ENCODE measurements at regions not wholly inside any gene's neighbourhood (a gene's known extent, or its start where the extent isn't known, plus 50 kb on each side); places are given as distances from the start of the nearest gene placed in this dataset.

DNA sequence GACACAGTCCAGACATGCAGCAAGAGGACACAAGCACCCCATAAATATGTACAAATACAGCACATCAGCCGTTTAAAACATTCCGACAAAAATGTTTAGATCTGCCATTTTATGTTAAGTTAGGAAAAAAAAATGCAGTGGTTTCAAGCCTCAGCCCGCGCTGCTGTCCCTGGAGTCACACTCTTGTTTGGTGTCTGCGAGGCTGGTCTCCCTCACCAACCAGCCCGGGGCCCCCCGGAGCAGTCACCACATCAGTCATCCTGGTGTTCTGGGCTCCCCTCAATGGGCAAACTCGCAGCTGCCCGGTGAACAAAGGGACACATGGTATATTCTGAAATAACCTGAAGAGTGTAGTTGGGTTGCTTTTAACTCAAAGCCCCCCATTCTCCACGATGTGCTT, 1022.2 kb downstream of the BRD1 start:
- H3K36me3 ChIP-seq (ENCODE audit: control insufficient read depth, insufficient read depth, low read length), result no peaks in the 10 kb centered on the region
- no peak for DNase-seq (ENCODE audit: extremely low read depth, insufficient read length)
- H3K27me3 ChIP-seq (replicated peaks; ENCODE audit: control insufficient read depth, insufficient read depth, low read length), result no peaks in the 10 kb centered on the region
- no peak overlapping the region for H3K4me3 ChIP-seq (replicated peaks; ENCODE audit: low read depth, low read length)
- TF ChIP-seq, protein P1, sequence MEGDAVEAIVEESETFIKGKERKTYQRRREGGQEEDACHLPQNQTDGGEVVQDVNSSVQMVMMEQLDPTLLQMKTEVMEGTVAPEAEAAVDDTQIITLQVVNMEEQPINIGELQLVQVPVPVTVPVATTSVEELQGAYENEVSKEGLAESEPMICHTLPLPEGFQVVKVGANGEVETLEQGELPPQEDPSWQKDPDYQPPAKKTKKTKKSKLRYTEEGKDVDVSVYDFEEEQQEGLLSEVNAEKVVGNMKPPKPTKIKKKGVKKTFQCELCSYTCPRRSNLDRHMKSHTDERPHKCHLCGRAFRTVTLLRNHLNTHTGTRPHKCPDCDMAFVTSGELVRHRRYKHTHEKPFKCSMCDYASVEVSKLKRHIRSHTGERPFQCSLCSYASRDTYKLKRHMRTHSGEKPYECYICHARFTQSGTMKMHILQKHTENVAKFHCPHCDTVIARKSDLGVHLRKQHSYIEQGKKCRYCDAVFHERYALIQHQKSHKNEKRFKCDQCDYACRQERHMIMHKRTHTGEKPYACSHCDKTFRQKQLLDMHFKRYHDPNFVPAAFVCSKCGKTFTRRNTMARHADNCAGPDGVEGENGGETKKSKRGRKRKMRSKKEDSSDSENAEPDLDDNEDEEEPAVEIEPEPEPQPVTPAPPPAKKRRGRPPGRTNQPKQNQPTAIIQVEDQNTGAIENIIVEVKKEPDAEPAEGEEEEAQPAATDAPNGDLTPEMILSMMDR (IDR thresholded peaks at IDR 0.05; ENCODE audit: insufficient read depth, low read length, poor library complexity, severe bottlenecking), result no peak

DNA sequence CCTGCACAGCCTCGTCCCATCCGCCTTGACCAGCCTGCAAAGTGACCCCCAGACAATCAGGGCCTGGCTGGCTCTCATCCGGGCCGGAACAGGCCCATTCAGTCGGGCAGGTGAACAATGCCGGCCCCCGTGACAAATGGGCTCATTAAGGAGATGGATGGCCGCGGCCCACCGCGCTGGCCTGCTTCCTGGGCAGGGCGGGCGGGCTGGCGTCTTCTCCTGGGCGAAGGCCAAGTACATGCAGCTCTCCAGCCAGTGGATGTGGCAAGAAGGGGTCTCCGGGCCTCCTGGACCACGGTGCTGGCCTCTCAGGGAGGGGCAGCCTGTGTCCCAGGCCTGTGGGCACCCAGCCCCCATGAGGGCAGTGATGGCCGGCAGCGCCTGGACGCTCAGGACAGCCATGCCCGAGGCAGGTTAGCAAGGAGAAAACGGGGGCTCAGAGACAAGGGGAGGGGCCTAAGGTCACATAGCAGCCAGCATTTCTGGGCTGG, 1022.8 kb downstream of the BRD1 start:
- no peak for DNase-seq (ENCODE audit: extremely low read depth, insufficient read length)
- no peaks in the 10 kb centered on the region for H3K27me3 ChIP-seq (replicated peaks; ENCODE audit: control insufficient read depth, insufficient read depth, low read length)
- no peak overlapping the region for H3K4me3 ChIP-seq (replicated peaks; ENCODE audit: low read depth, low read length)
- H3K36me3 ChIP-seq (ENCODE audit: control insufficient read depth, insufficient read depth, low read length), result no peaks in the 10 kb centered on the region
- TF ChIP-seq, protein P1 (IDR thresholded peaks at IDR 0.05; ENCODE audit: insufficient read depth, low read length, poor library complexity, severe bottlenecking), result no peak

DNA sequence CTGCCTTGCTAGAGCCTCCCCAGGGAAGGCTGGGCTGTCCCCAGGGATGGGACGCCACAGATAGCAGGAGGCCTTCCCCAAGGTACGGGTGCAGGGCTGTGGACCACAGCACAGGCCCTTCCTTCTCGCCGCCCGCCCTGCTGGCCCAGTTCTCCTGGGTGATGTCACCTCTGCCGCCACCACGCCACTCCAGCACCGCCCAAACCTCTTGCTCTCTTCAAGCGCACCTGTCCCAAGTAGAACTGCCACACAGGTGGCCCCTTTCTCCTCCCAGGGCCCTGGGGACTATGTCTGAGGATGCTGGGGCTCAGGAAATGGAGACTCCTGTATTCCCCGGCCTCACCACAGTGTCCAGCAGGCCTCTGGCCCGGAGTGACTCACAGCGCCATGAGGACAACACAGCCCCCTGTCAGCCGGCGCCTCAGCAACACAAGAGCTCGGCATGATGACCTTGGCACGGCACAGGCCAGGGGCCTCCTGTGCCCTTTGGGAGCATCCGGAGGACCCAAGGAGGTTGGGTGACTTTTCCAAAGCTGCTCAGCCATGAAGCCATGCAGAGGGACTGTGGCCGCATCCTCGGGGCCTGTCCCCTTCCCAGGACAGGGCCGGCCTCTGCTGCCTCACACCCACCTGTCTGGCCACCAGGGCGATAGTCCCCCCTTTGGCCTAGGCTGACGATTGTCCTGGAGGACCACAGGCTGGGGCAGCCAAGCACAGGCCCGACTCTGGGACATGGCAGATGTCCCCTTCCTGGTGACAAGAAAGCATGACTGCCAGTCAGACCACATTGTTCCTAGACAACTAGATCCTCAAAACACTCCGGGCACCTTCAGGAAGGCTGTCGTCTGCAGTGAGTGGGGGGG, 1023.5 kb downstream of the BRD1 start:
- H3K4me3 ChIP-seq (replicated peaks; ENCODE audit: low read depth, low read length), result no peak overlapping the region
- TF ChIP-seq, protein P1 (IDR thresholded peaks at IDR 0.05; ENCODE audit: insufficient read depth, low read length, poor library complexity, severe bottlenecking), result no peak
- H3K36me3 ChIP-seq (ENCODE audit: control insufficient read depth, insufficient read depth, low read length), result no peaks in the 10 kb centered on the region
- DNase-seq (ENCODE audit: extremely low read depth, insufficient read length), result no peak
- no peaks in the 10 kb centered on the region for H3K27me3 ChIP-seq (replicated peaks; ENCODE audit: control insufficient read depth, insufficient read depth, low read length)

DNA sequence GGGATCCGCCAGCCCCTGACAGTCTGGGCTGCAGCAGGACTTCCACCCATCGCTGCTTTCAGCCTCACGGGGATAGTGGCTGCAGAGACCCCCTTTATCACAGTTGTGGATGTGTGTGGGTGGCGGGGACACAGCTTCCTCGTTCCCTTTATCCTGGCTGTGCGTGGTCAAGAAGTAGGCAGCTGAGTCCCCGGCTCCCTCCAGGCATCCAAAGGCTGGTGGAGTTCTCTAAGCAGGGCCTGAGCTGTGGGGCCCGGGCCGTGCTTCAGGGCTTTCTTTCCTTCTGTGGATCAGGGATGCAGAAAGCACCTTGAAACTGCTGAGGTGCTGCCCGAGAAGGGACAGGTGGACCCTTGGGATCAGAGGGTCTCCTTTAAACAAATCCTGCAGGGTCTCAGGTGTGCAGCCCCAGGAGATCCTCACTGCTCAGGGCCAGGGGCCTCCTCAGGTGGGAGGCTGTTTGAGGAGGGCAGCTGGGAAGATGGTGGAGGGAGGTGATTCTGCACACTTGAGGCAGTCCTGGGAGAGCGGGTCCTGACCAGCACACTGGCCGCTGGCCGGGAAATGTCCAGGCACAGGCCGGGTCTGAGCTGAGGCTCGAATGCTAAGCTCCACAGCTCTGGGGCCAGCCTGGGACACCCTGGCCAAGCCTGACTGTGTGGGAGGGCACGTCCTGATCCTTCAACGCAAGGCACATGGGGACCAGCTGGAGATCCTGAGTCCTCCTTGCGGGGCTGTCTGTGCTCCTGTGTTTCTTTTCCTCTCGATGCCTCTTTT, 1024.3 kb downstream of the BRD1 start:
- TF ChIP-seq, protein P1 (IDR thresholded peaks at IDR 0.05; ENCODE audit: insufficient read depth, low read length, poor library complexity, severe bottlenecking), result no peak
- Histone ChIP-seq H3K27me3 (replicated peaks; ENCODE audit: control insufficient read depth, insufficient read depth, low read length) (no peaks in the 10 kb centered on the region), H3K36me3 (ENCODE audit: control insufficient read depth, insufficient read depth, low read length) (no peaks in the 10 kb centered on the region), H3K4me3 (replicated peaks; ENCODE audit: low read depth, low read length) (no peak overlapping the region)
- no peak for DNase-seq (ENCODE audit: extremely low read depth, insufficient read length)

DNA sequence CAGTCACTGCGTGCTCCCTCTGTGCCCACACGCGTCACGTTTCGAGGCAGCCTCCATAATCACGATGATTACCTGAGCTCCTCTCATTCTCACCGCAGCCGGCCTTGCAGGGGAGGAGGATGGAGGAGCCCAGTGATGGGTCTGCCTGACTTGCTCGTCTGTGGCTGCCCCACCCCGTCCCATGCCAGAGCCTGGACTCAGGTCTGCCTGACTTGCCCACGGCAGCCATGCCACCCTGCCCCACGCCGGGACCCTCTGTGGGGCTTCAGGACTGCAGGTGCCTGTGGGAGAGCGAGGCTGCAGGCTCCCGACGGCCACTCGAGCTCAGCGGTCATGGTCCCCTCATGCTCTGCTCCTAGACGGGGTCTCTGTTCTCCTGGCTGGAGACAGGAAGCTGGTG, 1025.1 kb downstream of the BRD1 start:
- Histone ChIP-seq H3K36me3 (ENCODE audit: control insufficient read depth, insufficient read depth, low read length) (no peaks in the 10 kb centered on the region), H3K4me3 (replicated peaks; ENCODE audit: low read depth, low read length) (no peak overlapping the region), H3K27me3 (replicated peaks; ENCODE audit: control insufficient read depth, insufficient read depth, low read length) (no peaks in the 10 kb centered on the region)
- TF ChIP-seq, protein P1 (IDR thresholded peaks at IDR 0.05; ENCODE audit: insufficient read depth, low read length, poor library complexity, severe bottlenecking), result no peak
- no peak for DNase-seq (ENCODE audit: extremely low read depth, insufficient read length)
